Nephron progenitor cell (in vitro differentiated cells): ENCODE measurements at regions not wholly inside any gene's neighbourhood (a gene's known extent, or its start where the extent isn't known, plus 50 kb on each side); places are given as distances from the start of the nearest gene placed in this dataset.

Experiments used
- DNase-seq: peaks from one replicate; pipeline ENCODE4 v3.0.0; 2021
- H3K27ac Mint-ChIP-seq: 2 replicates; pipeline ENCODE4 v1.8.0; 2021; ENCODE audit warnings: mild to moderate bottlenecking, moderate library complexity, mixed read lengths
- H3K27me3 Mint-ChIP-seq: 2 replicates; pipeline ENCODE4 v1.8.0; 2021; ENCODE audit warnings: mild to moderate bottlenecking, low read depth, mixed read lengths; ENCODE audit not compliant: poor library complexity
- H3K36me3 Mint-ChIP-seq: 2 replicates; pipeline ENCODE4 v1.8.0; 2021; ENCODE audit warnings: low read depth, mixed read lengths
- H3K4me1 Mint-ChIP-seq: 2 replicates; pipeline ENCODE4 v1.8.0; 2021; ENCODE audit warnings: mixed read lengths
- H3K4me3 Mint-ChIP-seq: 2 replicates; pipeline ENCODE4 v1.8.0; 2021; ENCODE audit warnings: mild to moderate bottlenecking, moderate library complexity, mixed read lengths
- H3K9me3 Mint-ChIP-seq: 2 replicates; pipeline ENCODE4 v1.8.0; 2021; ENCODE audit warnings: mild to moderate bottlenecking, moderate library complexity, mixed read lengths
- CTCF ChIP-seq: fragments of 200-600 bp; sonication (generic); IDR thresholded peaks from 2 replicates; pipeline ENCODE4 v1.5.0; 2021; ENCODE audit warnings: antibody characterized with exemption

GRCh38 chr1:118488787-118489186 is 303.8 kb upstream of the SPAG17 start:
- Mint-ChIP-seq H3K9me3 (no peaks in the 10 kb centered on the region), H3K4me1 (peaks cover 49% of the 10 kb centered on the region)

GRCh38 chr1:118487932-118488331 is 302.9 kb upstream of the SPAG17 start:
- Mint-ChIP-seq H3K27ac (no peak overlapping the region), H3K36me3 (no peaks in the 10 kb centered on the region), H3K9me3 (no peaks in the 10 kb centered on the region), H3K4me1 (peaks cover 49% of the 10 kb centered on the region), H3K4me3 (no peak overlapping the region), H3K27me3 (peaks cover 8% of the 10 kb centered on the region)
- DNase-seq, result no peak
- no peak for TF ChIP-seq CTCF

More at GRCh38 chr1:118488787-118489186, 303.8 kb upstream of the SPAG17 start:
- Mint-ChIP-seq H3K27ac (peak overlapping the region; percentile 15), H3K36me3 (no peaks in the 10 kb centered on the region), H3K27me3 (peaks cover 8% of the 10 kb centered on the region), H3K4me3 (no peak overlapping the region)
- no peak for TF ChIP-seq CTCF
- DNase-seq, result no peak

- H3K27ac Mint-ChIP-seq, result no peak overlapping the region
- no peak overlapping the region for H3K4me3 Mint-ChIP-seq
- TF ChIP-seq CTCF, result no peak
- H3K27me3 Mint-ChIP-seq, result peaks cover 8% of the 10 kb centered on the region
- H3K9me3 Mint-ChIP-seq, result no peaks in the 10 kb centered on the region
- H3K4me1 Mint-ChIP-seq, result peaks cover 44% of the 10 kb centered on the region
- H3K36me3 Mint-ChIP-seq, result no peaks in the 10 kb centered on the region
- no peak for DNase-seq
Observed at GRCh38 chr1:118487091-118487490, 302.1 kb upstream of the SPAG17 start.

GRCh38 chr1:118486199-118486598 is 301.2 kb upstream of the SPAG17 start:
- TF ChIP-seq CTCF, result no peak
- peak; percentile 23 for DNase-seq
- Mint-ChIP-seq H3K27me3 (peaks cover 8% of the 10 kb centered on the region), H3K27ac (no peak overlapping the region), H3K4me1 (peaks cover 44% of the 10 kb centered on the region), H3K9me3 (no peaks in the 10 kb centered on the region), H3K4me3 (no peak overlapping the region), H3K36me3 (no peaks in the 10 kb centered on the region)

GRCh38 chr1:118485757-118486156 is 300.7 kb upstream of the SPAG17 start:
- no peak for DNase-seq
- Mint-ChIP-seq H3K4me3 (no peak overlapping the region), H3K36me3 (no peaks in the 10 kb centered on the region), H3K4me1 (peaks cover 44% of the 10 kb centered on the region), H3K27me3 (peaks cover 8% of the 10 kb centered on the region), H3K27ac (no peak overlapping the region), H3K9me3 (no peaks in the 10 kb centered on the region)
- TF ChIP-seq CTCF, result no peak

GRCh38 chr1:118484893-118485292 is 299.9 kb upstream of the SPAG17 start:
- TF ChIP-seq CTCF, result no peak
- Mint-ChIP-seq H3K27me3 (peaks cover 8% of the 10 kb centered on the region), H3K4me1 (peaks cover 44% of the 10 kb centered on the region), H3K9me3 (no peaks in the 10 kb centered on the region), H3K27ac (no peak overlapping the region), H3K4me3 (no peak overlapping the region), H3K36me3 (no peaks in the 10 kb centered on the region)
- no peak for DNase-seq
